ENCODE measurements at regions not wholly inside any gene's neighbourhood (a gene's known extent, or its start where the extent isn't known, plus 50 kb on each side); places are given as distances from the start of the nearest gene placed in this dataset.
A peak's percentile ranks its signal among the peaks of the same experiment; 100 is the strongest.
"Not testable (repeated sequence)": the region's sequence is repeated elsewhere in the genome, so short reads cannot be mapped to it uniquely, and the experiment has no call there.

GRCh38 chr16:88230967-88231615, 151.7 kb upstream of the ZNF469 start:
- DNase-seq, result not testable (repeated sequence)

DNA sequence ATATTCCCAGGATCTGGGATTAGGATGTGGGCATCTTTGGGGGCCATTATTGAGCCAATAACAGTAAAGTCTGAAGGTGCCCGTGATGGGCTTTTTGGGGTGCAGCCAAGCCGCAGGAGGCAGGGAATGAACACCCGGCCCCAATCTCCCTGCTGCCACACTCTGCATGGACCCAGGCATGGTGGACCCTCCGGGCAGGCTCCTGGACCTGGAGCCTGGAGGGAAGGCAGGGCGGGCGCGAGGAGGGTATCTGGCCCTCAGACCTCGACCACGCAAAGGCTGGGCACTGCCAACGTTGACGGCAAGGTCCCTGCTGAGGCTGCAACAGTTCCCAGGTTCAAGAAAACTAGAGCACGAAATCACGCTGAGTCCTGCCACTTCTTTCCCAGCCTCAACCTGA, 150.9 kb upstream of the ZNF469 start:
- DNase-seq, result not testable (repeated sequence)

- DNase-seq, result not testable (repeated sequence)
These were observed 150.1 kb upstream of the ZNF469 start for GRCh38 chr16:88232401-88233258.

- not testable (repeated sequence) for DNase-seq
These were observed 148.9 kb upstream of the ZNF469 start for GRCh38 chr16:88233621-88234420.

GRCh38 chr16:88234421-88235271, 148.1 kb upstream of the ZNF469 start:
- DNase-seq, result not testable (repeated sequence)

DNA sequence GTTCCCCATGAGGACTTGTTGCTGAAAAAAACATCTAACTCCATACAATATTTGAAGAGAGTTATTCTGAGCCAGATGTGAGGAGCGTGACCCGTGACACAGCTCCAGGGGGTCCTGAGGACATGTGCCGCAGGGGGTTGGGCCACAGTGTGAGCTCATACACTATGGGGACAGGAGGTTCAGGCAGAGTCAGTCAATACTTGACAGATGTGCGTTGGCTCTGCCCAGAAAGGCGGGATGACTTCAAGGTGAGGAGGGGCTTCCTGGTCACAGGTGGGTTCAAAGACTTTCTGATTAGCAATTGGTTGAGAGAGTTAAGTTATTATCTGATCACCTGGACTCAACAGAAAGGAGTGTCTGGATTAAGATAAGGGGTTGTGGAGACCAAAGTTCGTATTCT, 147.1 kb upstream of the ZNF469 start:
- DNase-seq, result not testable (repeated sequence)

DNA sequence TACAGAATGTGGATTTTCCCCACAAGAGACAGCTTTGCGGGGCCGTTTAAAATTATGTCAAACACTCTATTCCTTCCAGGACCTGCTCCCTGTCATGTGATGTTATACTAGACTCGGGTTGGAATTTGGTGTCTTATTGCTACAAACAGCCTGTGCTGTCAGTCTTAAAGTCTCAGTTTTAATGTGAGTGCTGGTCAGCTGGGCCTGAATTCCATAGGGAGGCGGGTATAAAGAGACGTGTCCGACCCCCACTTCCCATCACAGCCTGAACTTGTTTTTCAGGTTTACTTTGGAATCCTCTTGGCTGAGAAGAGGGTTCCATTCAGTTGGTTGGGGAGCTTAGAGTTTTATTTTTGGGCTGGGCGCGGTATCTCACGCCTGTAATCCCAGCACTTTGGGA, 146.5 kb upstream of the ZNF469 start:
- DNase-seq, result not testable (repeated sequence)

GRCh38 chr16:88237314-88237713, 145.4 kb upstream of the ZNF469 start:
- DNase-seq, result not testable (repeated sequence)

GRCh38 chr16:88237761-88238415, 144.9 kb upstream of the ZNF469 start:
- DNase-seq, result not testable (repeated sequence)

- peak in 1 of 2 experiments; percentile 0 for DNase-seq
These were observed 144.0 kb upstream of the ZNF469 start for GRCh38 chr16:88238732-88239274.

GRCh38 chr16:88240118-88240517, 142.6 kb upstream of the ZNF469 start:
- DNase-seq, result not testable (repeated sequence)

DNA sequence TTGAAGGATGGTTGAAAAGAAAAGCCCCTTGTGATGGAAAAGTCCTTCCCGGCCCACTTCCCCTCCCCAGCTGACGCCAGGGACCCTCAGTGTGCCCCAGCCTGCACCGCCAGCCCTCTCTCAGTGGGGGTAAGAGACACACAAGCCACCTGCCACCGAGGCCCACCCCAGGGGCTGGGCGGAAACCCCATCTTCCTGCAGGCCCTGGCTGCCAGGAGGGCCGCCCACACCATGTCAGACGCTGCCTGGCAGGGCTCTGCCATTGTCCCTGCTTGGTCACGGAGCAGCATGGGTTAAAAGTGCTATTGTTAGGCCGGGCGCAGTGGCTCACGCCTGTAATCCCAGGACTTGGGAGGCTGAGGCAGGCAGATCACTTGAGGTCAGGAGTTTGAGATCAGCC, 142.0 kb upstream of the ZNF469 start:
- not testable (repeated sequence) for DNase-seq

- DNase-seq, result not testable (repeated sequence)
These were observed 141.1 kb upstream of the ZNF469 start for GRCh38 chr16:88241404-88242311.

GRCh38 chr16:88242312-88243295, 140.2 kb upstream of the ZNF469 start:
- not testable (repeated sequence) for DNase-seq

DNA sequence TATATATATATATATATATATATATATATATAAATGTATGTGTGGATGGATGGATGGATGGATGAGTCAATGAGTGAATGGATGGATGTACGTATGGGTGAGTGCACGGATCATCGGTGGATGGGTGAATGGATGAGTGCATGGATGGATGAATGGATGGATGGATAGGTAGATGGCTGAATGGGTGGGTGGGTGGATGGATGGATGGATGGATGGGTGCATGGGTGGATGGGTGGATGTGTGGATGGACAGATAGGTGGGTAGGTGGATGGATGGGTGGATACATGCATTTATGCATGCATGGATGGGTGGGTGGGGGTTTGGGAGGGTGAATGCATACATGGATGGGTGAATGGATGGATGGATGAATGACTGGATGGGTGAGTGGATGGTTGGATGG, 138.8 kb upstream of the ZNF469 start:
- DNase-seq, result not testable (repeated sequence)

- not testable (repeated sequence) for DNase-seq
These were observed 137.3 kb upstream of the ZNF469 start for GRCh38 chr16:88245241-88246081.

- not testable (repeated sequence) for DNase-seq
These were observed 135.7 kb upstream of the ZNF469 start for GRCh38 chr16:88246955-88247582.

Measured in AML-193 (cell line).